Transverse colon (tissue), 3 donors: ENCODE measurements at regions not wholly inside any gene's neighbourhood (a gene's known extent, or its start where the extent isn't known, plus 50 kb on each side); places are given as distances from the start of the nearest gene placed in this dataset.

Experiments
- POLR2A ChIP-seq: fragments of 450-650 bp; IDR thresholded peaks from one replicate; pipeline ENCODE4 v1.6.1; 2016; ENCODE audit warnings: antibody characterized with exemption, mild to moderate bottlenecking, moderate library complexity
- TF ChIP-seq, protein P1 (sequence below), 5 experiments: fragments of 200-600 bp in 3 of 5; fragments of 450-650 bp in 2 of 5; sonication (generic) in 3 of 5; IDR thresholded peaks; 1 replicate in 2 of 5; 2 replicates in 3 of 5; pipeline ENCODE4 v1.5.1; 2016 to 2017; ENCODE audit warnings: antibody characterized with exemption in 5 of 5, inconsistent platforms in 3 of 5, mild to moderate bottlenecking in 2 of 5, moderate library complexity in 1 of 5

DNA sequence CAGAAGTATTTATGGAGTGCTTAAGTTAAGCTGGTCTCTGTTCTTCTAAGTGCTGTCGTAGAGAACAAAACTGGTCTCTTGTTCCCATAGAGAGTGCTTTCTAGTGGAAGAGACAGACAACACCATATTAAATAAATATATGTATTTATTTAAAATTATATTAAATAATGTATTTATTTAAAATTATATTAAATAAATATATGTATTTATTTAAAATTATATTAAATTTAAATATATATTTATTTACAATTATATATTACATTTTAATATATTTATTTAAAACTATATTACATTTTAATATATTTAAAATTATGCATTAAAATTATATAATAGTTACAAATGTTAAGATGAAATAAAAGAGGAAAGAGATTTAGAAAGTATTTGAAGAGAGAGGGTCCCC, 175.5 kb upstream of the OLFM3 start:
- TF ChIP-seq, protein P1, sequence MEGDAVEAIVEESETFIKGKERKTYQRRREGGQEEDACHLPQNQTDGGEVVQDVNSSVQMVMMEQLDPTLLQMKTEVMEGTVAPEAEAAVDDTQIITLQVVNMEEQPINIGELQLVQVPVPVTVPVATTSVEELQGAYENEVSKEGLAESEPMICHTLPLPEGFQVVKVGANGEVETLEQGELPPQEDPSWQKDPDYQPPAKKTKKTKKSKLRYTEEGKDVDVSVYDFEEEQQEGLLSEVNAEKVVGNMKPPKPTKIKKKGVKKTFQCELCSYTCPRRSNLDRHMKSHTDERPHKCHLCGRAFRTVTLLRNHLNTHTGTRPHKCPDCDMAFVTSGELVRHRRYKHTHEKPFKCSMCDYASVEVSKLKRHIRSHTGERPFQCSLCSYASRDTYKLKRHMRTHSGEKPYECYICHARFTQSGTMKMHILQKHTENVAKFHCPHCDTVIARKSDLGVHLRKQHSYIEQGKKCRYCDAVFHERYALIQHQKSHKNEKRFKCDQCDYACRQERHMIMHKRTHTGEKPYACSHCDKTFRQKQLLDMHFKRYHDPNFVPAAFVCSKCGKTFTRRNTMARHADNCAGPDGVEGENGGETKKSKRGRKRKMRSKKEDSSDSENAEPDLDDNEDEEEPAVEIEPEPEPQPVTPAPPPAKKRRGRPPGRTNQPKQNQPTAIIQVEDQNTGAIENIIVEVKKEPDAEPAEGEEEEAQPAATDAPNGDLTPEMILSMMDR (IDR thresholded peaks at IDR 0.05), result no peak
- TF ChIP-seq POLR2A, result no peak
